Peyer's patch (tissue), 4 donors: ENCODE measurements at regions not wholly inside any gene's neighbourhood (a gene's known extent, or its start where the extent isn't known, plus 50 kb on each side); places are given as distances from the start of the nearest gene placed in this dataset.

Experiments
- POLR2A ChIP-seq, 2 donors: fragments of 450-650 bp; IDR thresholded peaks; one replicate each; pipeline ENCODE4 v1.5.1; 2017; ENCODE audit warnings: antibody characterized with exemption in 2 of 2, mild to moderate bottlenecking in 2 of 2, moderate library complexity in 2 of 2
- TF ChIP-seq, protein P1 (sequence below), 6 experiments: fragments of 450-650 bp in 4 of 6; fragments of 200-600 bp in 2 of 6; sonication (generic) in 1 of 6; IDR thresholded peaks; one replicate each; pipeline ENCODE4 v1.5.1; 2017 to 2019; ENCODE audit warnings: antibody characterized with exemption in 6 of 6, mild to moderate bottlenecking in 3 of 6, moderate library complexity in 1 of 6

GRCh38 chr15:62390791-62391640 is 225.9 kb upstream of the C2CD4B start:
- TF ChIP-seq, protein P1, sequence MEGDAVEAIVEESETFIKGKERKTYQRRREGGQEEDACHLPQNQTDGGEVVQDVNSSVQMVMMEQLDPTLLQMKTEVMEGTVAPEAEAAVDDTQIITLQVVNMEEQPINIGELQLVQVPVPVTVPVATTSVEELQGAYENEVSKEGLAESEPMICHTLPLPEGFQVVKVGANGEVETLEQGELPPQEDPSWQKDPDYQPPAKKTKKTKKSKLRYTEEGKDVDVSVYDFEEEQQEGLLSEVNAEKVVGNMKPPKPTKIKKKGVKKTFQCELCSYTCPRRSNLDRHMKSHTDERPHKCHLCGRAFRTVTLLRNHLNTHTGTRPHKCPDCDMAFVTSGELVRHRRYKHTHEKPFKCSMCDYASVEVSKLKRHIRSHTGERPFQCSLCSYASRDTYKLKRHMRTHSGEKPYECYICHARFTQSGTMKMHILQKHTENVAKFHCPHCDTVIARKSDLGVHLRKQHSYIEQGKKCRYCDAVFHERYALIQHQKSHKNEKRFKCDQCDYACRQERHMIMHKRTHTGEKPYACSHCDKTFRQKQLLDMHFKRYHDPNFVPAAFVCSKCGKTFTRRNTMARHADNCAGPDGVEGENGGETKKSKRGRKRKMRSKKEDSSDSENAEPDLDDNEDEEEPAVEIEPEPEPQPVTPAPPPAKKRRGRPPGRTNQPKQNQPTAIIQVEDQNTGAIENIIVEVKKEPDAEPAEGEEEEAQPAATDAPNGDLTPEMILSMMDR (IDR thresholded peaks at IDR 0.05): peak in 1 of 6 experiments; percentile 4
- no peak for TF ChIP-seq POLR2A (IDR thresholded peaks at IDR 0.05)
